ENCODE measurements at regions not wholly inside any gene's neighbourhood (a gene's known extent, or its start where the extent isn't known, plus 50 kb on each side); places are given as distances from the start of the nearest gene placed in this dataset.
A peak's percentile ranks its signal among the peaks of the same experiment; 100 is the strongest.

GRCh38 chr11:27196203-27196897, 155.7 kb downstream of the BBOX1 start:
- Histone ChIP-seq H3K4me3 (no peak overlapping the region), H3K4me1 (peaks cover 0 to 3% of the 10 kb centered on the region in 2 donors), H3K27me3 (no peaks in the 10 kb centered on the region), H3K27ac (peak overlapping the region; percentile 6 to 17), H3K9me3 (no peaks in the 10 kb centered on the region), H3K36me3 (no peaks in the 10 kb centered on the region)
- DNase-seq: no peak
- intact Hi-C loops (cut with DNase I; ENCODE audit: low total_unique reads): no loop called here
- no peak for TF ChIP-seq POLR2A (IDR thresholded peaks at IDR 0.05)
- TF ChIP-seq CTCF (IDR thresholded peaks at IDR 0.05): no peak

DNA sequence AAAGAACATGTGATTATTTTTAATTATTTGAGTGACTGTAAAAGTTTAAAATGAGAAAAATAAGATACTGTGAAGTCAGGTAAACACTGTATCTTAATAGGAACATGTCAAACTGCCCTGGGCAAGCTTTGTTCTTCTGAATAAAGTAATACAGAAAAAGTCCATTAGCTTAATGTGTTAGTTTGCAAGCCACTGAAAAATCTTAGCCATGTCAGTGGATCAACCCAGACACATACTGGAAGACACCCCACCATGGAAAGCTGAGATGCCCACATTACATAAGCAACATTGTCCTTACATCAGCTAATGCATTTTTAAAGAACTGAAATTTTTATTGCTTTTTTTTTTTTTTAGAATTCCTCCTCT, 155.2 kb downstream of the BBOX1 start:
- TF ChIP-seq CTCF (IDR thresholded peaks at IDR 0.05): no peak
- TF ChIP-seq POLR2A (IDR thresholded peaks at IDR 0.05): no peak
- Histone ChIP-seq H3K4me3 (no peak overlapping the region), H3K36me3 (no peaks in the 10 kb centered on the region), H3K27me3 (no peaks in the 10 kb centered on the region), H3K27ac (no peak overlapping the region), H3K4me1 (peaks cover 0 to 3% of the 10 kb centered on the region in 2 donors), H3K9me3 (no peaks in the 10 kb centered on the region)
- intact Hi-C loops (cut with DNase I; ENCODE audit: low total_unique reads): no loop called here
- no peak for DNase-seq

- H3K27me3 ChIP-seq: no peaks in the 10 kb centered on the region
- intact Hi-C loops (cut with DNase I; ENCODE audit: low total_unique reads): no loop called here
- DNase-seq: no peak
- H3K36me3 ChIP-seq: no peaks in the 10 kb centered on the region
- no peaks in the 10 kb centered on the region for H3K9me3 ChIP-seq
- H3K4me3 ChIP-seq: no peak overlapping the region
- TF ChIP-seq CTCF (IDR thresholded peaks at IDR 0.05): no peak
- TF ChIP-seq POLR2A (IDR thresholded peaks at IDR 0.05): no peak
- H3K27ac ChIP-seq: no peak overlapping the region
- peaks cover 0 to 3% of the 10 kb centered on the region in 2 donors for H3K4me1 ChIP-seq
Measured at GRCh38 chr11:27194976-27195375, 154.4 kb downstream of the BBOX1 start.

DNA sequence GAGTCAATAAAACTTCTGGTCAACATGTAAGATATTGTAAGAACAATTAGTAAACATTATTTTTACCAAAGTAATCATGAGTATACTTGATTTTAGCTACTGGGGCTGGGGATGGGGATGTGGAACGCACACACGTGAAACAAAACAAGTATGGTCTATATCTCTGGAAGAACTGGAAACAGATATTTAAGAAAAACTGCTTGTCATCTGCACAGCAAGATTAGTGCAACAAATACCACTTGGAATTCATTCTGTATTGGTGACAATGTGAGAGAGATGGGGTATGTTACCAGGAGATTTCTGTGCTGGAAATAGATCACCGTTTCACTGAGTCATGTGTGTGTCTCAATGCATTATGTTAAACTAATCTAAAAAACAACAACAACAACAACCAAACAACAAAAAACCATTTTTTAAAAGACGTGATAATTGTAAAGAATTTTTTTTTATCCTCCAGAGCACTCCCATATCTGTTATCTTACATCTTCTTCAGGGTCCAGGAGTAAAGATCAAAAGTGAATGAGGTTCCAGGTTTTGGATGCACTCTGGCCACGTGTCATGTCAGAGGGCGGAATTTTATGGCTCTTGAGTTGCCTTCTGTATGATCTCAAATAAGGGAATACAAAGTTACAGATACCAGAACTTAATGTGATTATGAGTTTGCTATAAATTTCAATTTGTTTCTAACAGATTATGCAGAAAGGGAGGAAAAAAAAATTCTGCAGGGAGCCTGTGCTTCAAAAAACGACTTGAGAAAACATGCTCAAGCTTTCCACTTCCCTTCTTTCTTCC, 153.0 kb downstream of the BBOX1 start:
- Histone ChIP-seq H3K4me3 (no peak overlapping the region), H3K36me3 (no peaks in the 10 kb centered on the region), H3K27me3 (no peaks in the 10 kb centered on the region), H3K27ac (no peak overlapping the region), H3K9me3 (no peaks in the 10 kb centered on the region), H3K4me1 (peaks cover 0 to 3% of the 10 kb centered on the region in 2 donors)
- TF ChIP-seq CTCF (IDR thresholded peaks at IDR 0.05): no peak
- no peak for TF ChIP-seq POLR2A (IDR thresholded peaks at IDR 0.05)
- DNase-seq: no peak
- intact Hi-C loops (cut with DNase I; ENCODE audit: low total_unique reads): no loop called here

- Histone ChIP-seq H3K27ac (no peak overlapping the region), H3K4me3 (no peak overlapping the region), H3K9me3 (no peaks in the 10 kb centered on the region), H3K27me3 (no peaks in the 10 kb centered on the region), H3K36me3 (no peaks in the 10 kb centered on the region), H3K4me1 (peaks cover 0 to 1% of the 10 kb centered on the region in 2 donors)
- DNase-seq: no peak
- intact Hi-C loops (cut with DNase I; ENCODE audit: low total_unique reads): no loop called here
- no peak for TF ChIP-seq CTCF (IDR thresholded peaks at IDR 0.05)
- no peak for TF ChIP-seq POLR2A (IDR thresholded peaks at IDR 0.05)
Measured at GRCh38 chr11:27192184-27192583, 151.6 kb downstream of the BBOX1 start.

All from uterus (tissue), 3 donors.